ENCODE measurements at regions not wholly inside any gene's neighbourhood (a gene's known extent, or its start where the extent isn't known, plus 50 kb on each side); places are given as distances from the start of the nearest gene placed in this dataset.

DNA sequence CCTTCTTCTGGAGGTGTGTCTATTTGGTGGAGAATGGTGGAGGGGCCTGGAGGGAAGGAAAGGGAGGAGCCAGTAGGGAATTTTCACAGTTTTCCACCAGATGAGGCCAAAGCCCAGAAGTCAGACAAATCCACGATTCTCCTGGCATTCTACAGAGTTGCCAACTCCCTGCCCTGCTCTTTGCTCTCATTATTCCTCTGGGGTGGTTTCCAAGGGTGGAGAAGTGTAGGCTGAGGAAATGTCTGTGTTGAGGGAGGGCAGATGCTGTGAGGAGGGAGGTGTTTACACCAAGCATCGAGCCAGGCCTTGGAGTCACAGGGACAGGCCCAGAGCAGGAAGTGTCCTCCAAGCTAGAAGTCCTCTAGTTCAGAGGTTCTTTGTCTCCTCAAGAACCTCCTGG, 124.1 kb upstream of the LGALSL start:
- peaks cover 13% of the 10 kb centered on the region for H3K4me1 ChIP-seq (ENCODE audit: control insufficient read depth, insufficient read depth, low read length)
- H3K4me3 ChIP-seq (ENCODE audit: low read length), result no peak overlapping the region
- no peaks in the 10 kb centered on the region for H3K36me3 ChIP-seq (ENCODE audit: control insufficient read depth, insufficient read depth, low read length)
- H3K9ac ChIP-seq (ENCODE audit: low read length), result no peak overlapping the region
- peak overlapping the region; percentile 68 for H3K27ac ChIP-seq (ENCODE audit: low read depth, low read length)
- no peaks in the 10 kb centered on the region for H3K27me3 ChIP-seq (ENCODE audit: control insufficient read depth, insufficient read depth, low read length)

DNA sequence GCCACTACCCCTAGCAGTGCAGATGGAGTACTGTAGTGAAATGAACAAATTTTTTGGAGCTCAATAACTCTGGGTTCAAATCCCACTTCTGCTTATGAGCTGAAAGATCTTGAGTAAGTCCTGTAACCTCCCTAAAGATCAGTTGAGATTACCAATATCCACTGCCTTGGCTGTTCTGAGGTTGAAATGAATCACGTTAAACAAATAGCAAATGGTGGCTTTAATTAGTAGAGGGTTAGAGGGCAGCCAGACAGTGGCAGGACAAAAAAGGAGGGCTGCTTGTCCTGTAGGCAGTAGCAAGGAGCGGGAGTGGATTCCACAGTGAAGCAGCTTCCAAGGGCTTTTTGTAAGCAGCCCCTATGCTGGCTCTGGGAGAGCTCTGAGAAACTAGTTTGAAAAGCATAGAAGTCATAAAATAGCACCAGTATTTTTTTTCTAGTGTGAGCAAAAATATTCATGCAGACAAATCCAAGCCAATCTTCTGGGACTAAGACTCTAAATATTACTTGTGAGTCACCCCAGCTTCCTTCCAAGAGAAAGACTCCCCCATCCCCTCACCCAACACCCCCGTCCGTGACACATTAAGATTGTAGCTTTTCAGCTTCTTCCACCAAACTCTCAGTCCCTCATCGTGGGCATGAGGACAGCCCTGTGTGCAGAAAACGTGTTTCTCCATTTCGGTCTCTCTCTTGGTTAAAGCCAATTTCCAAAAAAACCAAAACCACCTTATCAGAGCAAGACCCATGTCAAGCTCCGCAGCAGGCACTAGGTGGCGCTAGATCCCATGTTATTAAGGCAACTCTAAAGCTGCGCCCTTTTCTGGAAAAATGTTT, 123.5 kb upstream of the LGALSL start:
- peak overlapping the region; percentile 68 for H3K27ac ChIP-seq (ENCODE audit: low read depth, low read length)
- H3K9ac ChIP-seq (ENCODE audit: low read length), result no peak overlapping the region
- no peaks in the 10 kb centered on the region for H3K27me3 ChIP-seq (ENCODE audit: control insufficient read depth, insufficient read depth, low read length)
- no peaks in the 10 kb centered on the region for H3K36me3 ChIP-seq (ENCODE audit: control insufficient read depth, insufficient read depth, low read length)
- H3K4me1 ChIP-seq (ENCODE audit: control insufficient read depth, insufficient read depth, low read length), result peaks cover 13% of the 10 kb centered on the region
- H3K4me3 ChIP-seq (ENCODE audit: low read length), result peak overlapping the region; percentile 32

DNA sequence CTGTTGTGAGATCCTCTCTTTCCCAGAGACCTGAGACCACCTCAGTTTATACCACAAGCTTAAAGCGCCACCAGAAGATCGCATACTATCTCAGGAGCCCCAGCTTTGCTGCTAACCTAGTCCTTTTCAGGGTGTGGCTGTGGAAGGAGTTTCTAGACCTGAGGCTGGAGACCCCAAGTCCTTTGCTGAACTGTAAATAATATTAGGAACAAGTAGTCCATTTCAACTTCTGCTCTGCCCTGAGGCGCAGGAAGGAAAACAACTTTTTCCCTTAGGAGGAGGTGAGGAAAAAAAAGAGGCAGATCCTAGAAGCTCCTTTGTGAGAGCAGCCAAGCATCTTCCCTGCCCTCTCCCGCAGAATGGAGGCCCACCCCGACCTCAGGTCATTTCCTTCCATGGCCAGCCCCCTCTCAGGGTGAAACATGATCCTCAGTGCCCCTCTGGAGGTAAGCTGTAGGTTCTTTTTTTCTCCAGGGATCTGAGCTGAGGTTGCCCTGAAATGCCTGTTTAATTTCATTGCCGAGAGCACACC, 122.8 kb upstream of the LGALSL start:
- H3K27me3 ChIP-seq (ENCODE audit: control insufficient read depth, insufficient read depth, low read length), result no peaks in the 10 kb centered on the region
- H3K9ac ChIP-seq (ENCODE audit: low read length), result no peak overlapping the region
- peak overlapping the region; percentile 32 for H3K4me3 ChIP-seq (ENCODE audit: low read length)
- H3K27ac ChIP-seq (ENCODE audit: low read depth, low read length), result peak overlapping the region; percentile 60
- H3K36me3 ChIP-seq (ENCODE audit: control insufficient read depth, insufficient read depth, low read length), result no peaks in the 10 kb centered on the region
- H3K4me1 ChIP-seq (ENCODE audit: control insufficient read depth, insufficient read depth, low read length), result peaks cover 13% of the 10 kb centered on the region

DNA sequence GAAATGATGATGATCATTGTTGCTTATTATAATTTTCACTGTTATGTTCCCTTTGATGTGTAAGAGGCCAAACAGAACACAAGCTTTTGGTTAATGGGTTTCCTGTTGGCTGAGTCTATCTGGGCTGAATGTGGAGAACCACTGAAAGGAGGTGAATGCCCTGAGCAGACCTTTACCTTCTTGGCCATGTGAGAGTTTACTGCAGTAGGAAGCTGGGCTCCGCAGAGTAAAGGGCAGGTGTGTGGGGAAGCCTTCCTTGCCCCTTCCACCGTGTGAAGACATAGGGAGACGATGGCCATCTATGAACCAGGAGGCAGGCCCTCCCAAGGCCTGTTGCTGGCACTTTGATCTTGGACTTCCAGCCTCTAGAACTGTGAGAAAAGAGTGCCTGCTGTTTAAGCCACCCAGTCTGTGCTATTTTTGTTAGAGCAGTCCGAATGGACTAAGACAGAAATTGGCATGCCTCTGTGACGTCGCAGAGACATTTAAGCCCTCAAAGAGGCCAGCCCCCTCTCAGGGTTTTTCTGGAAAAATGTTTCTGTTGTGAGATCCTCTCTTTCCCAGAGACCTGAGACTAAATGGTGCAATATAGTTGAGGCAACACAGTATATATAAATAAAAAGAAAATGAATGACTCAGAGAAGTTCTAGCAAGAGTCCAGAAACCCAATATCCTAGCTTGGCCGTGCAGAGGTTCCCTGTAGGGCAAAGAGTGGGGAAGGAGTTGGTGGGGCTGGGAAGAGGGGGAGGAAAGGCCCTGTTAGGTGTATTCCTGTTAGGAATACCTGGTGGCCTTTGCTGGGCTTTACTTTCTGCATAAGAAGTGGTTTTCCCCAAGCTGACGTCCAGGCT, 121.9 kb upstream of the LGALSL start:
- H3K9ac ChIP-seq (ENCODE audit: low read length), result no peak overlapping the region
- peak overlapping the region; percentile 60 for H3K27ac ChIP-seq (ENCODE audit: low read depth, low read length)
- H3K4me1 ChIP-seq (ENCODE audit: control insufficient read depth, insufficient read depth, low read length), result peaks cover 13% of the 10 kb centered on the region
- no peaks in the 10 kb centered on the region for H3K36me3 ChIP-seq (ENCODE audit: control insufficient read depth, insufficient read depth, low read length)
- H3K27me3 ChIP-seq (ENCODE audit: control insufficient read depth, insufficient read depth, low read length), result no peaks in the 10 kb centered on the region
- H3K4me3 ChIP-seq (ENCODE audit: low read length), result no peak overlapping the region

DNA sequence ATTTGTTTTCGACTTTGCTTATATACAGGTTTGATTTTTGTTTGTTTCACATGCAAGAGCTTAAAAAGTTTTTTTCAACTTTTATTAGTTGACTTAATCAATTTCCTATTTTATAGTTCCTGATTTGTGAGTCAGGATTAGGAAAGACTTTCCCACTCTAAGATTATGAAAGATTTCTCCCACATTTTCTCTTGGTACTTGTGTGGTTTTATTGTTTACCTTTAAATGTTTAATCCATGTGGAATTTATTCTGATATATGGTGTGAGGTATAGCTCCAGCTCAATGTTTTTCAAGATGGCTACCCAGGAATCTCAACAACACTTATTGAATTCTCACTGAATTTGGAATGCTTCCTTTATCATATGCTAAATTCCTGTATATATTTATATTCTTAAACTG, 117.8 kb upstream of the LGALSL start:
- H3K9ac ChIP-seq (ENCODE audit: low read length), result no peak overlapping the region
- peaks cover 1% of the 10 kb centered on the region for H3K4me1 ChIP-seq (ENCODE audit: control insufficient read depth, insufficient read depth, low read length)
- H3K27me3 ChIP-seq (ENCODE audit: control insufficient read depth, insufficient read depth, low read length), result no peaks in the 10 kb centered on the region
- no peak overlapping the region for H3K27ac ChIP-seq (ENCODE audit: low read depth, low read length)
- H3K36me3 ChIP-seq (ENCODE audit: control insufficient read depth, insufficient read depth, low read length), result no peaks in the 10 kb centered on the region
- H3K4me3 ChIP-seq (ENCODE audit: low read length), result no peak overlapping the region

DNA sequence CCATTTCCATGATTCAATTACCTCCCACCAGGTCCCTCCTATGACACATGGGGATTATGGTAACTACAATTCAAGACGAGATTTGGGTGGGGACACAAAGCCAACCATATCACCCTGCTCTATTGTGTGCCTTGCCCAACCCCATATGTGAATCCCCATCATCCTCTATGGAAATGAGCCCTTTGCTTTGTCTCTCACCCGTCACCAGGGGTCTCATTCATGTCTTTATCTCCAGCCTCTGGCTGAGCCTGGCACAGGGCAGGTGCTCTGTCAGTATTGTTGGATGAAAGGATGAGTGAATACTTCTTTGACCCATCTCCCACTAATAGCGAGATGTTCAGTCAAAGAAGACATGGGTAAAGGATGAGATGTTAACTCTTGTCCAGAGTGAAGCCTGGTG, 116.6 kb upstream of the LGALSL start:
- H3K9ac ChIP-seq (ENCODE audit: low read length), result no peak overlapping the region
- H3K27ac ChIP-seq (ENCODE audit: low read depth, low read length), result no peak overlapping the region
- H3K4me1 ChIP-seq (ENCODE audit: control insufficient read depth, insufficient read depth, low read length), result no peaks in the 10 kb centered on the region
- H3K27me3 ChIP-seq (ENCODE audit: control insufficient read depth, insufficient read depth, low read length), result no peaks in the 10 kb centered on the region
- H3K4me3 ChIP-seq (ENCODE audit: low read length), result no peak overlapping the region
- H3K36me3 ChIP-seq (ENCODE audit: control insufficient read depth, insufficient read depth, low read length), result no peaks in the 10 kb centered on the region

DNA sequence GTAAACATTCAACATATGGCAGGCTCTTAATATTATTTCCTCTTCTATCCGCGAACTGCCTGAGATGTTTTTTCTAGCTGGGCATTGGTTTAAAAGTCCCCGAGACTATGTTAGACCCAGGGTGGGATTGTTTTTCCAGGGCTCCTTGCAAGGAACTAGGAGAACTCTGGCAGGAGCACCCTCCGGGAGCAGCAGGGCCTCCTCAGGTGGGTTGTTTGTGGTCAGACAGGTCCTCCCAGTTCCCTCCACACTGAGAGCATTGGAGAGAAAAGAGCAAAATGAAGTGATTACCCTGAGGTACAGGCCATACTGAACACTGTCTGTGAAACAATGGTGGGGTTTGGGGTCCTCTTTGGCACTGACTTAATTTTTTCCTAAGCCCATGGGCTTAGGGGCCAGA, 115.9 kb upstream of the LGALSL start:
- H3K36me3 ChIP-seq (ENCODE audit: control insufficient read depth, insufficient read depth, low read length), result no peaks in the 10 kb centered on the region
- no peak overlapping the region for H3K27ac ChIP-seq (ENCODE audit: low read depth, low read length)
- H3K4me3 ChIP-seq (ENCODE audit: low read length), result no peak overlapping the region
- H3K9ac ChIP-seq (ENCODE audit: low read length), result no peak overlapping the region
- H3K27me3 ChIP-seq (ENCODE audit: control insufficient read depth, insufficient read depth, low read length), result no peaks in the 10 kb centered on the region
- no peaks in the 10 kb centered on the region for H3K4me1 ChIP-seq (ENCODE audit: control insufficient read depth, insufficient read depth, low read length)

DNA sequence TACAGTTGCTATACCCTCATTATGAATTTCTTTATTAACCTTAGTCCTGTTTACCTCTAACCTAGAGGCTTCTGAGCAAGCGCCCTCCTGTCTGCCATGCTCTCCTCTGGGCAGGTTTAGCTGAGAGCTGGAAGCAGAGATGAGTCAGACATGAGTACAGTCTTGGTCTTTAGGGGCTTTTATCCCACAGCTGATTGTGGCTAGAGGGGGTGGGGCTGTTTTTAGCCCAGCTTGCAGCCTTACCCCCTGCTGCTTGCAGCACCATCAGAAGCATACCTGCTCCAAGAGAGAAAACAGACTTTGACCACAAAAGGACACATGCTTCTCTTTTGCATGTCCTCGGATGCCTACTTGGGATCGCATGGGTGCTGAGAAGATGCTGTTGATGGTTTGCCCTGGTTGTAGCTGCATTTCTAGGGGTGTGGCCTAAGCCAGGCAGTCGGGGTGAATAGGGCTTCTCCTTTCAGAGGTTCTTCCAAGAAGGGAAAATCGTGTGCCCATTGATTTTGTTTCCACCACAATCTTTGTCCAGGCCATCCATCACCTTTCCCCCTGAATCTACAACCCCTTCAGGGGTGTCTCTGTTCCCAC, 115.0 kb upstream of the LGALSL start:
- Histone ChIP-seq H3K27me3 (ENCODE audit: control insufficient read depth, insufficient read depth, low read length) (no peaks in the 10 kb centered on the region), H3K9ac (ENCODE audit: low read length) (no peak overlapping the region), H3K27ac (ENCODE audit: low read depth, low read length) (no peak overlapping the region), H3K4me1 (ENCODE audit: control insufficient read depth, insufficient read depth, low read length) (no peaks in the 10 kb centered on the region), H3K4me3 (ENCODE audit: low read length) (no peak overlapping the region), H3K36me3 (ENCODE audit: control insufficient read depth, insufficient read depth, low read length) (no peaks in the 10 kb centered on the region)

DNA sequence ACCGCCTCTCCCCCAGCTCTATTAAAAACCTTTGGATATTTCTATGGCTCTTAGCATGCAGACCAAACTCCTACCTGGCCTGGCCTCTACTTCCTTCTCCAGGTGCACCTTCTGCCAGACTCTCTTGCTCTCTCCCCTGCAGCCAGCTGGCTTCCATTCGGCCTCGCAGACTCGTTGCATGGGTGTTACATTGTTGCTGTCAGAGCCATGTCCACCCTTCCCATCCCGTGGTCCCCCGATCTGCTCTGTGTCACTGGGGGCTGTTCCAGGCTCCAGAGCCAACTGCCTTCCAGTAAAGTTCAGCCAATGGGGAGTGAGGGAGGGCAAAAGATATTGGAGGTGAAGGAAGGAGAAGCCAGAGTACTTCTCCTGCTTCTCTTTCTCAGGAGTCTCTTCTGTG, 112.5 kb upstream of the LGALSL start:
- Histone ChIP-seq H3K27ac (ENCODE audit: low read depth, low read length) (no peak overlapping the region), H3K4me1 (ENCODE audit: control insufficient read depth, insufficient read depth, low read length) (no peaks in the 10 kb centered on the region), H3K36me3 (ENCODE audit: control insufficient read depth, insufficient read depth, low read length) (no peaks in the 10 kb centered on the region), H3K4me3 (ENCODE audit: low read length) (no peak overlapping the region), H3K27me3 (ENCODE audit: control insufficient read depth, insufficient read depth, low read length) (no peaks in the 10 kb centered on the region), H3K9ac (ENCODE audit: low read length) (no peak overlapping the region)

DNA sequence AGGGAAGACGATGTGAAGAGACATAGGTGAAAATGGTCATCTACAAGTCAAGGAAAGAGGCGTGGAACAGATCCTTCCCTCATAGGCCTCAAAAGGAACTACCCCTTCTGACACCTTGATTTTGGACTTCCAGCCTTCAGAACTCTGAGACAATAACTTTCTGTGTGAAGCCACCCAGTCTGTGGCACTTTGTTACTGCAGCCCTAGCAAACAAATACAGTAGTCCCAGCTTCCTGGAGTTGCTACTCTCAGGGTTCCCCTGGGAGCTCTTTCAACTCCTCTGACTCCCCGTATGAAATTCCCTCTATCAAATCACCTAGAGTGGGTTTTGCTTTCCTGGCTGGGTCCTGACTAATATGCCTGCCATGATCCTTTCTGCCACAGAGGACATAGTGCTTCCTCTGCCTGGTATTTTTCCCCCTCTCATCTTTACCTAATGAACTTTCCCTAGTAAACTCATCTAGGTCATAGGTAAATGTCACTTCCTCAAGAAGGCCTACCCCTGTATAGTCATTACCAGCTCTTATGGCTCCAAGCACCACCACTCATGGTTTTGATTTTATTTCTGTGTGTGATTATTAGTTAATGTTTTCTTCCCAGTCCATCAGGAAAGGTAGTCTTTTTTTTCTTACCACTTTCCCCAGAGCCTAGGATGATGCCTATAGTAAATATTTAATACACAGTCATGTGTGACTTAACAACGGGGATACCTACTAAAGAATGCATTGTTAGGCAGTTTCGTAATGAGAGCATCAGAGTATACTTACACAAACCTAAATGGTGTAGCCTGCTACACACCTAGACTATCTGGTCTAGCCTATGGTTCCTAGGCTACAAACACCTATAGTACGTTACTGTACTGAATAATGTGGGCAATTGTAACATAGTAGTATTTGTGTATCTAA, 111.5 kb upstream of the LGALSL start:
- no peaks in the 10 kb centered on the region for H3K36me3 ChIP-seq (ENCODE audit: control insufficient read depth, insufficient read depth, low read length)
- no peak overlapping the region for H3K9ac ChIP-seq (ENCODE audit: low read length)
- no peaks in the 10 kb centered on the region for H3K27me3 ChIP-seq (ENCODE audit: control insufficient read depth, insufficient read depth, low read length)
- H3K4me1 ChIP-seq (ENCODE audit: control insufficient read depth, insufficient read depth, low read length), result no peaks in the 10 kb centered on the region
- H3K4me3 ChIP-seq (ENCODE audit: low read length), result no peak overlapping the region
- H3K27ac ChIP-seq (ENCODE audit: low read depth, low read length), result no peak overlapping the region

DNA sequence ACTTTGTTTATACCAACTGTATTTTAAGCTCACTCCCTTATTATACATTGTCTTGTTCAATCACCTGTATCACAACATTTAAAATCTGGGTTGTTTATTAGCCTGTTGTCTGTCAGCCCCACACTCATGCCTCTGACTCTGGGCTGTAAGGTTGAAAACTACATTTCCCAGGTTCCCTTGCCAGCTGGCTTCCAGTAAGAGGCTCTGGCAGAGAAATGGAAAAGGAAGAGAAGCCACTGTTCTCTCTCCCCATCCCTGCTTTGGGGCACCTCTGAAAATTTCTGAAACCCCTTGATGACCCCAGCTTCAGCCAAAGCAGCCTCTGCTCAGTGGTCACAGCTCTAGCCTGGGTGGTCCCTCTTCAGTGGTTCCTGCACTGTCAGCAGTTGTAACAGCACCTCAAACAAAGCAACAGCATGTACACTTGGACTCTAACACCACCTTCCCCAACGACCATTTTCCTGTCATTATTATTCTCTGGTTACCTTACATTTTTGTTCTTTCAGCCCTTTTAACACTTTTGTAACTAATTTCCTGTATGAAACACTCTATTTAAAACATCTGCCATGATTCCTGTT, 108.9 kb upstream of the LGALSL start:
- Histone ChIP-seq H3K36me3 (ENCODE audit: control insufficient read depth, insufficient read depth, low read length) (no peaks in the 10 kb centered on the region), H3K27me3 (ENCODE audit: control insufficient read depth, insufficient read depth, low read length) (no peaks in the 10 kb centered on the region), H3K4me1 (ENCODE audit: control insufficient read depth, insufficient read depth, low read length) (no peaks in the 10 kb centered on the region), H3K9ac (ENCODE audit: low read length) (no peak overlapping the region), H3K27ac (ENCODE audit: low read depth, low read length) (no peak overlapping the region), H3K4me3 (ENCODE audit: low read length) (no peak overlapping the region)
